ENCODE measurements at regions not wholly inside any gene's neighbourhood (a gene's known extent, or its start where the extent isn't known, plus 50 kb on each side); places are given as distances from the start of the nearest gene placed in this dataset.

GRCh38 chr14:56998728-56999127, 188.4 kb upstream of the OTX2 start:
- no peak for TF ChIP-seq POLR2A (IDR thresholded peaks at IDR 0.05)
- no peak for TF ChIP-seq POLR2AphosphoS5 (IDR thresholded peaks at IDR 0.05)

All from gastroesophageal sphincter (tissue), 2 donors.